ENCODE measurements at regions not wholly inside any gene's neighbourhood (a gene's known extent, or its start where the extent isn't known, plus 50 kb on each side); places are given as distances from the start of the nearest gene placed in this dataset.

DNA sequence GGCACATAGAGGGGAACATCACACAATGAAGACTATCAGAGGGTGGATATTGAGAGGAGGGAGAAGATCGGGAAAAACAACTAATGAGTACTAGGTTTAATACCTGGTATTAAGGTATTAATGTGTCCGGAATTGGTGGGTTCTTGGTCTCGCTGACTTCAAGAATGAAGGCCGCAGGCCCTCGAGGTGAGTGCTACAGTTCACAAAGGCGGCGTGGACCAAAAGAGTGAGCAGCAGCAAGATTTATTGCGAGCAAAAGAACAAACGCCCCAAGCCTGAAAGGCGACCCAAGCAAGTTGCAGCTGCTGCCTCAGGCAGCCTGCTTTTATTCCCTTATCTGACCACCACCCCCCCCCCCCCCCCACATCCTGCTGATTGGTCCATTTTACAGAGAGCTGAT lies 2022.8 kb downstream of the NCAM2 start:
- TF ChIP-seq, protein P1, sequence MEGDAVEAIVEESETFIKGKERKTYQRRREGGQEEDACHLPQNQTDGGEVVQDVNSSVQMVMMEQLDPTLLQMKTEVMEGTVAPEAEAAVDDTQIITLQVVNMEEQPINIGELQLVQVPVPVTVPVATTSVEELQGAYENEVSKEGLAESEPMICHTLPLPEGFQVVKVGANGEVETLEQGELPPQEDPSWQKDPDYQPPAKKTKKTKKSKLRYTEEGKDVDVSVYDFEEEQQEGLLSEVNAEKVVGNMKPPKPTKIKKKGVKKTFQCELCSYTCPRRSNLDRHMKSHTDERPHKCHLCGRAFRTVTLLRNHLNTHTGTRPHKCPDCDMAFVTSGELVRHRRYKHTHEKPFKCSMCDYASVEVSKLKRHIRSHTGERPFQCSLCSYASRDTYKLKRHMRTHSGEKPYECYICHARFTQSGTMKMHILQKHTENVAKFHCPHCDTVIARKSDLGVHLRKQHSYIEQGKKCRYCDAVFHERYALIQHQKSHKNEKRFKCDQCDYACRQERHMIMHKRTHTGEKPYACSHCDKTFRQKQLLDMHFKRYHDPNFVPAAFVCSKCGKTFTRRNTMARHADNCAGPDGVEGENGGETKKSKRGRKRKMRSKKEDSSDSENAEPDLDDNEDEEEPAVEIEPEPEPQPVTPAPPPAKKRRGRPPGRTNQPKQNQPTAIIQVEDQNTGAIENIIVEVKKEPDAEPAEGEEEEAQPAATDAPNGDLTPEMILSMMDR (IDR thresholded peaks at IDR 0.05): no peak
- no peak for TF ChIP-seq ZFX (IDR thresholded peaks at IDR 0.05; ENCODE audit: borderline replicate concordance)

All from 22Rv1 (cell line).